SU-DHL-6 (cell line): ENCODE measurements at regions not wholly inside any gene's neighbourhood (a gene's known extent, or its start where the extent isn't known, plus 50 kb on each side); places are given as distances from the start of the nearest gene placed in this dataset.

ENCODE experiments used
- CTCF ChIP-seq: fragments of 200-600 bp; sonication (generic); IDR thresholded peaks from one replicate; pipeline ENCODE4 v1.5.1; 2017; ENCODE audit warnings: antibody characterized with exemption, mild to moderate bottlenecking, low read length, moderate library complexity; ENCODE audit not compliant: insufficient read depth, poor library complexity, severe bottlenecking
- EZH2phosphoT487 ChIP-seq: fragments of 200-600 bp; sonication (generic), shearing (Covaris generic); conservative IDR thresholded peaks from 2 replicates; pipeline ENCODE4 v1.6.1; 2018; ENCODE audit warnings: mild to moderate bottlenecking, antibody characterized with exemption, low read length, moderate library complexity, mixed read lengths

DNA sequence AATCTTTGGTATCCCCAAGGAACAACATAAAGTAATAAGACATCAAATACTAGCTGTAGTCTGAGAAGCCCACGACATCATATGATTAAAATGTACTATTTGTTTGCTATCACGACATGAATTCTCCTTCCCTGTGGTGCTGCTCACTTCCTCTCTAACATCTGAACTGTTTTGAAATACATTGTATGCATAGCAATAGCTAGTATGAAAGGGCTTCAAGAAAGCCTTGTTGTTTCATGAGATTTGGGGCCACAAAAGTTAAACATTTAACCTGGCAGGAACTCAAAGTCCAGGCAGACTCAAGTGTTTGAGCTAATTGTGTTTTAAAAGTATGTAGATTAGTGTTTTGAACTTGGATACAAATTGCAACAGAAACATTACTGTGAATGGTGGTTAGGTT, 237.4 kb upstream of the PTGER4 start:
- TF ChIP-seq CTCF = no peak
- TF ChIP-seq EZH2phosphoT487 = no peak
